Adrenal gland (tissue), 9 donors: ENCODE measurements at regions not wholly inside any gene's neighbourhood (a gene's known extent, or its start where the extent isn't known, plus 50 kb on each side); places are given as distances from the start of the nearest gene placed in this dataset.

Experiments used
- DNase-seq, 7 donors: peaks; one replicate each; pipeline ENCODE4 v3.0.0-alpha.2; 2019 to 2020
- H3K27ac ChIP-seq, 5 donors: fragments of 200-600 bp; sonication (generic) in 4 of 5; 1 replicate in 3 of 5; 2 replicates in 2 of 5; pipeline versions ENCODE4 v1.5.1 to v1.8.0; 2016 to 2020; ENCODE audit warnings: mild to moderate bottlenecking in 1 of 5
- H3K27me3 ChIP-seq: fragments of 200-600 bp; 2 replicates; pipeline ENCODE4 v1.8.0; 2021
- H3K36me3 ChIP-seq, 2 donors: fragments of 200-600 bp; replicated peaks in 1 of 2; 1 replicate in 1 of 2; 2 replicates in 1 of 2; pipeline versions ENCODE4 v1.5.1 to v1.8.0; 2018 to 2022
- H3K4me1 ChIP-seq, 2 donors: fragments of 200-600 bp; replicated peaks in 1 of 2; 1 replicate in 1 of 2; 2 replicates in 1 of 2; pipeline versions ENCODE4 v1.5.1 to v1.8.0; 2018 to 2021
- H3K4me3 ChIP-seq, 4 donors: fragments of 200-600 bp; sonication (generic) in 3 of 4; one replicate each; pipeline ENCODE4 v1.5.1; 2016 to 2018
- H3K9me3 ChIP-seq, 3 donors: fragments of 200-600 bp; sonication (generic) in 1 of 3; replicated peaks in 1 of 3; 1 replicate in 2 of 3; 2 replicates in 1 of 3; pipeline versions ENCODE4 v1.5.1 to v1.8.0; 2016 to 2021
- CTCF ChIP-seq, 6 experiments: fragments of 450-650 bp in 4 of 6; fragments of 200-600 bp in 2 of 6; sonication (generic) in 1 of 6; IDR thresholded peaks; 1 replicate in 5 of 6; 2 replicates in 1 of 6; pipeline versions ENCODE4 v1.5.1 to v1.8.0; 2016 to 2021; ENCODE audit warnings: antibody characterized with exemption in 6 of 6, mild to moderate bottlenecking in 2 of 6, moderate library complexity in 1 of 6
- POLR2A ChIP-seq, 2 donors: fragments of 450-650 bp; IDR thresholded peaks; one replicate each; pipeline ENCODE4 v1.6.1; 2017; ENCODE audit warnings: antibody characterized with exemption in 2 of 2, mild to moderate bottlenecking in 2 of 2, moderate library complexity in 1 of 2
- WGBS, 4 donors: extraction: QIAGEN DNeasy Blood & Tissue Kit in 2 of 4; methylation state at CpG; one replicate each; pipeline versions ENCODE4 v1.1.5 to v1.1.7; 2013 to 2017; 5-methylcytosine and 5-hydroxymethylcytosine counted together
- intact Hi-C, 2 donors: fragments of 100-400 bp; cut with DNase I; formaldehyde crosslinking; loops; one replicate each; pipeline versions ENCODE4 v1.14.1 to v1.15.0; 2022 to 2023
- donor health status: healthy with polysubstance abuse.
- donor health status: Bipolar disorder and iron deficiency.
- donor health status: DM: yes; HTN: yes; CAD: no.
- donor health status: DM: no; HTN: no; CAD: no.
- donor health status: DM: no; HTN: no; CAD: no.

- no peaks in the 10 kb centered on the region for H3K4me1 ChIP-seq
- no peak for TF ChIP-seq CTCF (IDR thresholded peaks at IDR 0.05)
- TF ChIP-seq POLR2A (IDR thresholded peaks at IDR 0.05): no peak
- no peaks in the 10 kb centered on the region for H3K36me3 ChIP-seq
- no peaks in the 10 kb centered on the region for H3K9me3 ChIP-seq
- no peak overlapping the region for H3K27ac ChIP-seq
- intact Hi-C loops: no loop called here
- 69 to 89% (median 88%) methylated on average over 6 to 7 of the region's 7 CpGs for WGBS, 4 donors
- no peak for DNase-seq
- no peak overlapping the region for H3K4me3 ChIP-seq
- no peaks in the 10 kb centered on the region for H3K27me3 ChIP-seq
These were observed 280.1 kb downstream of the NUP35 start for GRCh38 chr2:183404392-183404791.

GRCh38 chr2:183408562-183408961, 284.3 kb downstream of the NUP35 start:
- H3K4me3 ChIP-seq: no peak overlapping the region
- H3K9me3 ChIP-seq: no peaks in the 10 kb centered on the region
- WGBS, 4 donors: 0% methylated on average over 1 of the region's 1 CpG
- H3K36me3 ChIP-seq: no peaks in the 10 kb centered on the region
- TF ChIP-seq CTCF (IDR thresholded peaks at IDR 0.05) (no peak), POLR2A (IDR thresholded peaks at IDR 0.05) (no peak)
- no peak for DNase-seq
- H3K4me1 ChIP-seq: no peaks in the 10 kb centered on the region
- H3K27me3 ChIP-seq: no peaks in the 10 kb centered on the region
- no peak overlapping the region for H3K27ac ChIP-seq
- intact Hi-C loops: no loop called here

GRCh38 chr2:183409662-183410061, 285.4 kb downstream of the NUP35 start:
- Histone ChIP-seq H3K9me3 (no peaks in the 10 kb centered on the region), H3K36me3 (no peaks in the 10 kb centered on the region), H3K27me3 (no peaks in the 10 kb centered on the region), H3K4me3 (no peak overlapping the region), H3K4me1 (no peaks in the 10 kb centered on the region), H3K27ac (no peak overlapping the region)
- TF ChIP-seq POLR2A (IDR thresholded peaks at IDR 0.05): no peak
- TF ChIP-seq CTCF (IDR thresholded peaks at IDR 0.05): no peak
- DNase-seq: no peak
- intact Hi-C loops: no loop called here

GRCh38 chr2:183416753-183417152, 292.5 kb downstream of the NUP35 start:
- H3K27ac ChIP-seq: no peak overlapping the region
- intact Hi-C loops: no loop called here
- no peak for DNase-seq
- H3K27me3 ChIP-seq: no peaks in the 10 kb centered on the region
- no peaks in the 10 kb centered on the region for H3K9me3 ChIP-seq
- TF ChIP-seq CTCF (IDR thresholded peaks at IDR 0.05) (no peak), POLR2A (IDR thresholded peaks at IDR 0.05) (no peak)
- no peaks in the 10 kb centered on the region for H3K4me1 ChIP-seq
- 46 to 57% (median 57%) methylated on average over 2 to 4 of the region's 4 CpGs for WGBS, 4 donors
- H3K36me3 ChIP-seq: no peaks in the 10 kb centered on the region
- no peak overlapping the region for H3K4me3 ChIP-seq
